HFFc6 (cell line): ENCODE measurements at regions not wholly inside any gene's neighbourhood (a gene's known extent, or its start where the extent isn't known, plus 50 kb on each side); places are given as distances from the start of the nearest gene placed in this dataset.

Experiments
- DNase-seq: peaks from one replicate; pipeline ENCODE4 v3.0.0-alpha.2; 2018
- H3K27ac Mint-ChIP-seq: 2 replicates; pipeline ENCODE4 v1.8.0; 2020; ENCODE audit warnings: mild to moderate bottlenecking, mixed read lengths
- H3K27me3 Mint-ChIP-seq: 2 replicates; pipeline ENCODE4 v1.8.0; 2021; ENCODE audit warnings: mild to moderate bottlenecking, moderate library complexity, mixed read lengths; ENCODE audit not compliant: insufficient read depth
- H3K36me3 Mint-ChIP-seq: 2 replicates; pipeline ENCODE4 v1.8.0; 2021; ENCODE audit warnings: low read depth, mixed read lengths
- H3K4me1 Mint-ChIP-seq: 2 replicates; pipeline ENCODE4 v1.8.0; 2020; ENCODE audit warnings: low read depth, mixed read lengths
- H3K4me3 Mint-ChIP-seq: 2 replicates; pipeline ENCODE4 v1.8.0; 2020; ENCODE audit warnings: mild to moderate bottlenecking, moderate library complexity, mixed read lengths
- H3K9me3 Mint-ChIP-seq: 2 replicates; pipeline ENCODE4 v1.8.0; 2020; ENCODE audit warnings: mild to moderate bottlenecking, mixed read lengths
- TF ChIP-seq, protein P1 (sequence below): fragments of 200-600 bp; sonication (generic); IDR thresholded peaks from 2 replicates; pipeline ENCODE4 v1.5.0; 2021; ENCODE audit warnings: antibody characterized with exemption, mild to moderate bottlenecking

DNA sequence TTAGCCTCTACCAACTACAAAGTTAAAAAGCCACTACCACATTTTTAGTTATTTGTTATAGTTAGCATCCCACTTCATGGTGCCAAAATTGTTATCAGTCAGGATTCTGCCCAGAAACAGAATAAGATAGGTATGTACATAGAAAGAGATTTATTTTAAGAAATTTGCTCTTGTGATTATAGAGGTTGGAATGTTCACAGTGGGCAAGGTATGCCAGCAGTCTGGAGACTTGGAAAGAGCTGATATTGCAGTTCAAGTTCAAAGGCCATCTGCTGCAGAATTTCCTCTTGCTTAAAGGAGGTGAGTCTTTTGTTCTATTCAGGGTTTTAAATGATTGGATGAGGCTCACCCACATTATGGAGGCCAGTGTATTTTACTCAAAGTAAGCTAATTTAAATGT is 143.8 kb upstream of the POU1F1 start:
- Mint-ChIP-seq H3K27me3 (peaks cover 5% of the 10 kb centered on the region; the same call in 1 of the 2 replicates), H3K27ac (no peak overlapping the region), H3K36me3 (peaks cover 5% of the 10 kb centered on the region; the same call in 1 of the 2 replicates), H3K9me3 (peaks cover 5% of the 10 kb centered on the region), H3K4me3 (no peak overlapping the region), H3K4me1 (peaks cover 25% of the 10 kb centered on the region)
- no peak for DNase-seq
- TF ChIP-seq, protein P1, sequence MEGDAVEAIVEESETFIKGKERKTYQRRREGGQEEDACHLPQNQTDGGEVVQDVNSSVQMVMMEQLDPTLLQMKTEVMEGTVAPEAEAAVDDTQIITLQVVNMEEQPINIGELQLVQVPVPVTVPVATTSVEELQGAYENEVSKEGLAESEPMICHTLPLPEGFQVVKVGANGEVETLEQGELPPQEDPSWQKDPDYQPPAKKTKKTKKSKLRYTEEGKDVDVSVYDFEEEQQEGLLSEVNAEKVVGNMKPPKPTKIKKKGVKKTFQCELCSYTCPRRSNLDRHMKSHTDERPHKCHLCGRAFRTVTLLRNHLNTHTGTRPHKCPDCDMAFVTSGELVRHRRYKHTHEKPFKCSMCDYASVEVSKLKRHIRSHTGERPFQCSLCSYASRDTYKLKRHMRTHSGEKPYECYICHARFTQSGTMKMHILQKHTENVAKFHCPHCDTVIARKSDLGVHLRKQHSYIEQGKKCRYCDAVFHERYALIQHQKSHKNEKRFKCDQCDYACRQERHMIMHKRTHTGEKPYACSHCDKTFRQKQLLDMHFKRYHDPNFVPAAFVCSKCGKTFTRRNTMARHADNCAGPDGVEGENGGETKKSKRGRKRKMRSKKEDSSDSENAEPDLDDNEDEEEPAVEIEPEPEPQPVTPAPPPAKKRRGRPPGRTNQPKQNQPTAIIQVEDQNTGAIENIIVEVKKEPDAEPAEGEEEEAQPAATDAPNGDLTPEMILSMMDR = no peak

DNA sequence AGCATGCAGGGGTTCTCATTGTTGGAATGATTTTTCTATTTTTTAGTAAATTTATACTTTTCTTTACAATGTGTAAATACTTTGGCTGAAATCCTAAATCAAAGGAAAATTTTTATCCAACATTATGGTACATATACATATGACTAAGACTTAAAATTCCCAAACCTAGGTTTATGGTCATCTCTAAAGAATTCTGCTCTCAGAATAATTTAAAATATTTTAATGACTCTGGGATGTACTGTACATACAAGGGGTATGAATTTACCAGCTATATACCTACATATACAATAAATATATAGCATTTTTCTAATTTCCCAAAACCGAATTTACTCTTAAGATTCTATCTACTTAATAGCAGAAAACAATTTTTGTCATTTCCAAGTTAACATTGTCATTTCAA is 137.9 kb upstream of the POU1F1 start:
- TF ChIP-seq, protein P1 = no peak

DNA sequence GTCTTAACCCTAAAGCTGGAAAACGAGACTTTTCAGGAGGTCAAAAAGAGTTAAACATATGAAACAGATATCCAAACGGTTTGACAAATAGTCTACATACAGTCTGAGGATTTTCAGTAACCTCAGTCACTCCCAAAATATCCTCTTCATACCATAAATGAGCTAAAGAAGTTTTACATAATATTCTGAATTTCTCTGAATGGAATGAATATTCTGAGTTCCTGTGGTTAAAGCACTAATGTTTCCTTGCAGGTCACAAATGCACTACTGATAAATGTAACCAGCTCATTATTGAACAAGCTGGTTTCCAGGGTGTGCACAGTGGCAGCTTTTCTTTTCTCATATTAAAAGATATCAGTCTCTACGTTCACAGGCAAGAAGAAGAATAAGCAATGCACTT is 137.4 kb upstream of the POU1F1 start:
- Mint-ChIP-seq H3K9me3 (peaks cover 6% of the 10 kb centered on the region), H3K36me3 (peaks cover 6% of the 10 kb centered on the region; the same call in 1 of the 2 replicates), H3K27me3 (no peaks in the 10 kb centered on the region), H3K4me1 (peaks cover 57% of the 10 kb centered on the region), H3K4me3 (peak overlapping the region; percentile 33; the same call in 1 of the 2 replicates), H3K27ac (0 out of 2 replicates have a peak overlapping the region, but pooled peaks have one; percentile 4)
- TF ChIP-seq, protein P1 = no peak
- no peak for DNase-seq

More for the DNA sequence above, 137.9 kb upstream of the POU1F1 start:
- H3K4me3 Mint-ChIP-seq = peak overlapping the region; percentile 62; the same call in 1 of the 2 replicates
- no peaks in the 10 kb centered on the region for H3K27me3 Mint-ChIP-seq
- peaks cover 6% of the 10 kb centered on the region for H3K9me3 Mint-ChIP-seq
- H3K27ac Mint-ChIP-seq = no peak overlapping the region; the same call in 1 of the 2 replicates
- H3K4me1 Mint-ChIP-seq = peaks cover 52% of the 10 kb centered on the region
- H3K36me3 Mint-ChIP-seq = peaks cover 6% of the 10 kb centered on the region; the same call in 1 of the 2 replicates
- no peak for DNase-seq

DNA sequence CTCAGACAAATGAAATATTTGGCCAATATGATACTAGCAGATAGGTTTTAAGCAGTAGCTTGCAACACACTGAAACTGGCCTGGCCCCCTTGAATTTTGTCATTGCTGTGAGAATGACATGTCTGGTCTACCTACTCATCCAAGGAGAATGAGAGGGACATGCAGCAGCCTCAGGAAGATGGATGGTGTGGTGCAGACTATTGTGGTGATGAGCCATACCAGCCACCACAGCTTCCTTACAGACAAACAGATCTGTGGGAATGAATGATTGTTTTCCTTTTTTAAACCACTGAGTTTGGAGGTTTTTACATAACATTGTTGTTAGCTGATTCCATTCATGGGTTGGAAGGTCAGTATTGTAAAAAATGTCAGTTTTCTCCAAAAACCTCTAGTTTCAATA is 133.7 kb upstream of the POU1F1 start:
- Mint-ChIP-seq H3K27ac (peak overlapping the region; percentile 35; the same call in 1 of the 2 replicates), H3K36me3 (peaks cover 5% of the 10 kb centered on the region; the same call in 1 of the 2 replicates), H3K27me3 (no peaks in the 10 kb centered on the region), H3K4me1 (peaks cover 63% of the 10 kb centered on the region), H3K9me3 (peaks cover 5% of the 10 kb centered on the region), H3K4me3 (no peak overlapping the region)
- TF ChIP-seq, protein P1 = no peak
- peak; percentile 41 for DNase-seq

DNA sequence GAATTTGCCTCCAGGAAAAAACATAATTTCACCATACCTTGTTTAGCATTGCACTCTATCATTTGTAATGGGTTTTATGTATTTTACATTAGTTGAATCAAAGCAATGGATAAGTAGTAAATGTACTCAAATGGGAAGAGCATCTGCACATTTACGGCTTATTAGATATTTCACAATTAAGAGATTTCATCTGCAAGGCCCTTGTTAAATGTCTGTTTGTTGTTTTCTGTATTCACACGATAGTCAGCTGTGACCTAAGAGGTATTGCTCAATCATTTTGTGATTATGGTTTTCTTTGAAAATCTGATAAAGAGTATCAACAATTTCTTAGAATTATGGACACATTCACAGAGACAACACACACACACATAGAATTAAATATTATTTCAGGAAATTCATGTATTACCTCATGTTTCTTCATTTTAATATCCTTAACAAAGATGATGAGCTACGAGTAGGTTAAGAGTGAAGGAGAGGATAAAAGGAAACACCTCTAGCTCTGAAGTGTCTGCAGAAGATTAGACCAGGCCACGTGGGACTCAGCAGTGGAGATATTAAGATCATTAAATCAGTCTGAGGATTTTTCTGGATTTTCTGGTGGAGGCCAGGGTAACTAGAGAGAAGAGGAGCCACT is 121.9 kb upstream of the POU1F1 start:
- Mint-ChIP-seq H3K36me3 (peaks cover 12% of the 10 kb centered on the region; the same call in 1 of the 2 replicates), H3K27me3 (no peaks in the 10 kb centered on the region; the same call in 1 of the 2 replicates), H3K4me1 (peaks cover 33% of the 10 kb centered on the region), H3K9me3 (peaks cover 12% of the 10 kb centered on the region), H3K27ac (peak overlapping the region; percentile 10; the same call in 1 of the 2 replicates), H3K4me3 (peak overlapping the region; percentile 36; the same call in 1 of the 2 replicates)
- DNase-seq = no peak
- TF ChIP-seq, protein P1 = no peak
